Uterus (tissue), 2 donors: ENCODE measurements at regions not wholly inside any gene's neighbourhood (a gene's known extent, or its start where the extent isn't known, plus 50 kb on each side); places are given as distances from the start of the nearest gene placed in this dataset.

Experiments used
- POLR2A ChIP-seq, 2 donors: fragments of 450-650 bp; IDR thresholded peaks; one replicate each; pipeline ENCODE4 v1.6.1; 2016; ENCODE audit warnings: antibody characterized with exemption in 2 of 2, mild to moderate bottlenecking in 1 of 2, moderate library complexity in 1 of 2
- TF ChIP-seq, protein P1 (sequence below), 4 experiments: fragments of 200-600 bp in 2 of 4; fragments of 450-650 bp in 2 of 4; sonication (generic) in 2 of 4; IDR thresholded peaks; one replicate each; pipeline ENCODE4 v1.5.1; 2016 to 2019; ENCODE audit warnings: antibody characterized with exemption in 4 of 4, mild to moderate bottlenecking in 2 of 4, moderate library complexity in 1 of 4

DNA sequence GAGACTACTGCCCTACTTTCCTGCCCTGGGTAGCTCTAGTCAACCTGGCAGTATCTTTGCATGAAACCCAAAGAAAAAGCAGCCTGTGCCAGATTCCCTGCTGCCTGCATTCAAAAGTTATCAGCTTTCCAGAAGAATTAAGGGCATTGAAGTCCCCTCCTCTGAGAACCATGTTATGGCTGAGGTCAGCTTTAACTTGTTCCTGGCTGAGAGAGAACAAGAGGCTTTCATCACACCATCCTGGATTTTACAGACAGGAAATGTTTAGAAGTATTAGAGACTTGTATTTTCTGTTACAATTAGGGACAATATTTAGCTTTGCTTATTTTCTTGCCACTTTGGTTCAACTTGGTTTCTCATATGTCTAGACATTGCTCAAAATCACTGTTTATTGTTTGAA, 238.8 kb downstream of the ARL4A start:
- TF ChIP-seq, protein P1, sequence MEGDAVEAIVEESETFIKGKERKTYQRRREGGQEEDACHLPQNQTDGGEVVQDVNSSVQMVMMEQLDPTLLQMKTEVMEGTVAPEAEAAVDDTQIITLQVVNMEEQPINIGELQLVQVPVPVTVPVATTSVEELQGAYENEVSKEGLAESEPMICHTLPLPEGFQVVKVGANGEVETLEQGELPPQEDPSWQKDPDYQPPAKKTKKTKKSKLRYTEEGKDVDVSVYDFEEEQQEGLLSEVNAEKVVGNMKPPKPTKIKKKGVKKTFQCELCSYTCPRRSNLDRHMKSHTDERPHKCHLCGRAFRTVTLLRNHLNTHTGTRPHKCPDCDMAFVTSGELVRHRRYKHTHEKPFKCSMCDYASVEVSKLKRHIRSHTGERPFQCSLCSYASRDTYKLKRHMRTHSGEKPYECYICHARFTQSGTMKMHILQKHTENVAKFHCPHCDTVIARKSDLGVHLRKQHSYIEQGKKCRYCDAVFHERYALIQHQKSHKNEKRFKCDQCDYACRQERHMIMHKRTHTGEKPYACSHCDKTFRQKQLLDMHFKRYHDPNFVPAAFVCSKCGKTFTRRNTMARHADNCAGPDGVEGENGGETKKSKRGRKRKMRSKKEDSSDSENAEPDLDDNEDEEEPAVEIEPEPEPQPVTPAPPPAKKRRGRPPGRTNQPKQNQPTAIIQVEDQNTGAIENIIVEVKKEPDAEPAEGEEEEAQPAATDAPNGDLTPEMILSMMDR (IDR thresholded peaks at IDR 0.05): no peak
- no peak for TF ChIP-seq POLR2A (IDR thresholded peaks at IDR 0.05)
